Endodermal cell (in vitro differentiated cells): ENCODE measurements at regions not wholly inside any gene's neighbourhood (a gene's known extent, or its start where the extent isn't known, plus 50 kb on each side); places are given as distances from the start of the nearest gene placed in this dataset.

ENCODE experiments used
- DNase-seq: peaks from one replicate; pipeline ENCODE4 v3.0.0-alpha.2; 2017
- H3K27ac ChIP-seq: 2 replicates; pipeline ENCODE4 v1.5.1; 2013; ENCODE audit warnings: mild to moderate bottlenecking, low read depth, low read length, moderate library complexity
- H3K27me3 ChIP-seq: 2 replicates; pipeline ENCODE4 v1.6.1; 2013; ENCODE audit warnings: mild to moderate bottlenecking, low read length, moderate library complexity; ENCODE audit not compliant: insufficient read depth, control insufficient read depth, poor library complexity, severe bottlenecking
- H3K36me3 ChIP-seq: 2 replicates; pipeline ENCODE4 v1.7.0; 2013; ENCODE audit warnings: mild to moderate bottlenecking, low read length, moderate library complexity; ENCODE audit not compliant: control insufficient read depth, insufficient read depth
- H3K4me1 ChIP-seq: one replicate; pipeline ENCODE4 v1.7.0; 2013; ENCODE audit warnings: low read length; ENCODE audit not compliant: control insufficient read depth, insufficient read depth
- H3K4me3 ChIP-seq: 2 replicates; pipeline ENCODE4 v1.5.1; 2013; ENCODE audit warnings: mild to moderate bottlenecking, low read length, moderate library complexity
- H3K9ac ChIP-seq: 2 replicates; pipeline ENCODE4 v1.6.1; 2013; ENCODE audit warnings: mild to moderate bottlenecking, low read length, moderate library complexity; ENCODE audit not compliant: poor library complexity, severe bottlenecking; ENCODE audit errors: extremely low read depth
- H3K9me3 ChIP-seq: 2 replicates; pipeline ENCODE4 v1.6.1; 2013; ENCODE audit warnings: mild to moderate bottlenecking, low read length, moderate library complexity; ENCODE audit not compliant: control insufficient read depth
- H3K27ac Mint-ChIP-seq: 2 replicates; pipeline ENCODE4 v1.8.0; 2020; ENCODE audit warnings: mixed read lengths
- H3K27me3 Mint-ChIP-seq: 2 replicates; pipeline ENCODE4 v1.8.0; 2021; ENCODE audit warnings: mild to moderate bottlenecking, mixed read lengths; ENCODE audit not compliant: insufficient read depth
- H3K36me3 Mint-ChIP-seq: 2 replicates; pipeline ENCODE4 v1.8.0; 2020; ENCODE audit warnings: low read depth, mixed read lengths
- H3K4me1 Mint-ChIP-seq: 2 replicates; pipeline ENCODE4 v1.8.0; 2020; ENCODE audit warnings: mixed read lengths
- H3K4me3 Mint-ChIP-seq: 2 replicates; pipeline ENCODE4 v1.8.0; 2020; ENCODE audit warnings: mild to moderate bottlenecking, moderate library complexity, mixed read lengths
- H3K9me3 Mint-ChIP-seq: 2 replicates; pipeline ENCODE4 v1.8.0; 2020; ENCODE audit warnings: mild to moderate bottlenecking, mixed read lengths
- CTCF ChIP-seq: fragments of 200-600 bp; sonication (generic); conservative IDR thresholded peaks from 2 replicates; pipeline ENCODE4 v1.5.0; 2021; ENCODE audit warnings: antibody characterized with exemption, mild to moderate bottlenecking
- whole genome bisulfite sequencing, 2 experiments: methylation state at CpG; one replicate each; pipeline versions ENCODE4 v1.1.5 to v1.1.7; 2013; ENCODE audit warnings: missing lambda C conversion rate in 2 of 2, mixed read lengths in 1 of 2; ENCODE audit not compliant: insufficient coverage in 1 of 2, insufficient read length in 1 of 2; 5-methylcytosine and 5-hydroxymethylcytosine counted together

GRCh38 chr13:112255550-112256120 lies 120.5 kb upstream of the SPACA7 start:
- Mint-ChIP-seq H3K27ac (no peak overlapping the region), H3K4me3 (no peak overlapping the region), H3K36me3 (no peaks in the 10 kb centered on the region), H3K4me1 (no peaks in the 10 kb centered on the region), H3K9me3 (no peaks in the 10 kb centered on the region), H3K27me3 (peaks cover 15% of the 10 kb centered on the region)
- H3K9me3 ChIP-seq, result no peaks in the 10 kb centered on the region
- no peak for DNase-seq
- H3K27ac ChIP-seq, result no peak overlapping the region
- H3K4me3 ChIP-seq, result no peak overlapping the region
- no peak for TF ChIP-seq CTCF
- no peaks in the 10 kb centered on the region for H3K4me1 ChIP-seq
- no peaks in the 10 kb centered on the region for H3K36me3 ChIP-seq
- WGBS, 2 experiments, result 91 to 97% methylated on average over 11 to 19 of the region's 19 CpGs
- peaks cover 9% of the 10 kb centered on the region for H3K27me3 ChIP-seq
- H3K9ac ChIP-seq, result no peak overlapping the region

GRCh38 chr13:112256716-112257494 lies 119.2 kb upstream of the SPACA7 start:
- Histone ChIP-seq H3K4me1 (no peaks in the 10 kb centered on the region), H3K36me3 (no peaks in the 10 kb centered on the region), H3K27ac (no peak overlapping the region), H3K9me3 (no peaks in the 10 kb centered on the region), H3K9ac (no peak overlapping the region), H3K27me3 (peaks cover 9% of the 10 kb centered on the region), H3K4me3 (no peak overlapping the region)
- Mint-ChIP-seq H3K9me3 (no peaks in the 10 kb centered on the region), H3K4me1 (no peaks in the 10 kb centered on the region), H3K27ac (no peak overlapping the region), H3K27me3 (peaks cover 19% of the 10 kb centered on the region), H3K36me3 (no peaks in the 10 kb centered on the region), H3K4me3 (no peak overlapping the region)
- TF ChIP-seq CTCF, result no peak
- WGBS, 2 experiments, result 91 to 97% methylated on average over 9 to 11 of the region's 12 CpGs
- no peak for DNase-seq

DNA sequence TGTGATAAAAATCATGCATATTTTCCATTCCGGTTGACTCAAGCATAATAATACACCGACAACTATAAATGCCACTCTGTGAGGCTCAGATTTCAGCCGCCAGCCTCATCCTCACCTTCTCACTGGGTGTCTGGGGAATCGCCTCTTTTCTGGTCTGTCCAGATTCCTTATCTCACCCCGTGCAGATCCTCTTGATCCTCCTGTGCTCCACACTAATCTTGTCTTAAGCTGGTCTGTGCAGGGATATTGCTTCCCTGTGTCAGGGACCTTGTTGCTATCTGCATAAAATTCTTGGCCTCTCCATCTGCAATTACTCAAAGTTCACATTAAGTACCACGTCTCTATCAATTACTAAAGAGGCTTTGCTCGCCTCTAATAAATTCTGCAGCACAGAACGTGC lies 116.6 kb upstream of the SPACA7 start:
- no peaks in the 10 kb centered on the region for H3K9me3 Mint-ChIP-seq
- Histone ChIP-seq H3K36me3 (no peaks in the 10 kb centered on the region), H3K27ac (no peak overlapping the region), H3K27me3 (peaks cover 15% of the 10 kb centered on the region), H3K4me3 (no peak overlapping the region), H3K9ac (no peak overlapping the region), H3K9me3 (no peaks in the 10 kb centered on the region), H3K4me1 (no peaks in the 10 kb centered on the region)
- H3K27ac Mint-ChIP-seq, result no peak overlapping the region
- H3K4me3 Mint-ChIP-seq, result no peak overlapping the region
- H3K27me3 Mint-ChIP-seq, result peaks cover 16% of the 10 kb centered on the region
- H3K36me3 Mint-ChIP-seq, result no peaks in the 10 kb centered on the region
- no peak for TF ChIP-seq CTCF
- H3K4me1 Mint-ChIP-seq, result no peaks in the 10 kb centered on the region
- DNase-seq, result no peak
- WGBS, 2 experiments, result 86 to 93% methylated on average over 5 to 8 of the region's 8 CpGs
